ENCODE measurements at regions not wholly inside any gene's neighbourhood (a gene's known extent, or its start where the extent isn't known, plus 50 kb on each side); places are given as distances from the start of the nearest gene placed in this dataset.

DNA sequence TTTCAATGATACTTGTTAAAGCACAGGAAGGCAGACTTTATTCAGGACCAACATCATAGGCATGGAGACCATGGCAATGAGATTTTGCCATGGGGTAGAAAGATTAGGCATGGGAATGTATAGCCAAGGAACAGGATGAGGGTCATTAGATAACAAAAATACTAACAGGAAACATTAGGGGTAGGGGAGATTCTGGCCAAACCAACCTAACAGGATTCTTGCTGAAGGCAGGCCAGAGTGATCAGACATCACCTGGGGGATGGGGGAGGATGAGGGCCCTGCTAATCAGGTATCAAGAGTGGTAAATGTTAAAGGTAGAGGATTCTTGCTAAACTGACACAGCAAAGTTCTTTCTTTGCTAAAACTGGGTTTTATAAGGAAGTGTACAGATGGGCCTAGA is 481.8 kb downstream of the ETS1 start:
- no peaks in the 10 kb centered on the region for H3K36me3 ChIP-seq
- TF ChIP-seq, protein P1, sequence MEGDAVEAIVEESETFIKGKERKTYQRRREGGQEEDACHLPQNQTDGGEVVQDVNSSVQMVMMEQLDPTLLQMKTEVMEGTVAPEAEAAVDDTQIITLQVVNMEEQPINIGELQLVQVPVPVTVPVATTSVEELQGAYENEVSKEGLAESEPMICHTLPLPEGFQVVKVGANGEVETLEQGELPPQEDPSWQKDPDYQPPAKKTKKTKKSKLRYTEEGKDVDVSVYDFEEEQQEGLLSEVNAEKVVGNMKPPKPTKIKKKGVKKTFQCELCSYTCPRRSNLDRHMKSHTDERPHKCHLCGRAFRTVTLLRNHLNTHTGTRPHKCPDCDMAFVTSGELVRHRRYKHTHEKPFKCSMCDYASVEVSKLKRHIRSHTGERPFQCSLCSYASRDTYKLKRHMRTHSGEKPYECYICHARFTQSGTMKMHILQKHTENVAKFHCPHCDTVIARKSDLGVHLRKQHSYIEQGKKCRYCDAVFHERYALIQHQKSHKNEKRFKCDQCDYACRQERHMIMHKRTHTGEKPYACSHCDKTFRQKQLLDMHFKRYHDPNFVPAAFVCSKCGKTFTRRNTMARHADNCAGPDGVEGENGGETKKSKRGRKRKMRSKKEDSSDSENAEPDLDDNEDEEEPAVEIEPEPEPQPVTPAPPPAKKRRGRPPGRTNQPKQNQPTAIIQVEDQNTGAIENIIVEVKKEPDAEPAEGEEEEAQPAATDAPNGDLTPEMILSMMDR (IDR thresholded peaks at IDR 0.05): no peak

DNA sequence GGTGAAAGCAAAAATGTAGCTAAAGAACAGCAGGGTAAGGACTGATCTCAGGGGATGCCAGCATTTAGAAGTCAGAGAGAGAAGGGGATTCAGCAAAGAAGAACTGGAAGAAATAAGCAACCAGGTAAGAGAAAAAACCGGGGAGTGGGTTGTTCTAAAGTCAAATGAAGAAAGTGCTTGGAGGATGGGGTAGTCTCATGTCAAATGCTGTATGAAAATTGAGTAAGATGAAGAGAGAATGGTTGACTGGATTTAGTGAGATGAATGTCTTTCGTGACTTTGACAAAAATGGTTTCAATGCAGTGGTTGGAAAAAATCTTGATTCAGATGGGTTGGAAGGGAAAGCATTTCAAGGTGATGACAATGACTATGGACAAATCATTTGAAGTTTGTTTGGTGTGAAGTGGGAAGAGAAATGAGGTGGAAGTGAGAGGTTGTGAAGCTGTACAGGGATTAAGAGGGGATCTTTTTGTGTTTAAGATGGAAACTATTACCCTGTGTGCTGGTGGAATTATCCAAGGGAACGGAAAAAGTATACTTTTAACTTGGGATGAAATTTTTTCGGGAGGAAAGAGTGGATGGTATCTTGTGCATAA is 484.0 kb downstream of the ETS1 start:
- TF ChIP-seq, protein P1 (IDR thresholded peaks at IDR 0.05): no peak
- intact Hi-C loops (cut with DNase I; ENCODE audit: low total_unique reads): no loop called here
- no peaks in the 10 kb centered on the region for H3K9me3 ChIP-seq
- no peak overlapping the region for H3K27ac ChIP-seq
- no peak overlapping the region for H3K4me3 ChIP-seq
- no peaks in the 10 kb centered on the region for H3K36me3 ChIP-seq
- no peaks in the 10 kb centered on the region for H3K4me1 ChIP-seq
- no peak for DNase-seq
- H3K27me3 ChIP-seq: no peaks in the 10 kb centered on the region

More for the DNA sequence above, 481.8 kb downstream of the ETS1 start:
- Histone ChIP-seq H3K4me1 (no peaks in the 10 kb centered on the region), H3K27ac (no peak overlapping the region), H3K27me3 (no peaks in the 10 kb centered on the region), H3K9me3 (no peaks in the 10 kb centered on the region), H3K4me3 (no peak overlapping the region)
- no peak for DNase-seq
- intact Hi-C loops (cut with DNase I; ENCODE audit: low total_unique reads): no loop called here

DNA sequence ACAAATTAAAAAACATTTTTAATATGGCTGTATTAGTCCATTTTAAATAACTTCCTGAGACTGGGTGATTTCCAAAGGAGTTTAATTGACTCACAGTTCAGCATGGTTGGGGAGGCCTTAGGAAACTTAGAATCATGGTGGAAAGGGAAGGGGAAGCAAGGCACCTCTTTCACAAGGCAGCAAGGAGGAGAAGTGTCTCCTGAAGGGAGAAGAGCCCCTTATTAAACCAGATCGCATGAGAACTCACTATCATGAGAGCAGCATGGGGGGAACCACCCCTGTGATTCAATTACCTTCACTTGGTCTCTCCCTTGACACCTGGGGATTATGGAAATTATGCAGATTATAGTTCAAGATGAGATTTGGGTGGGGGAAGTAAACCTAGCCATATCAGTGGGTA is 488.6 kb downstream of the ETS1 start:
- no peak for DNase-seq
- Histone ChIP-seq H3K36me3 (no peaks in the 10 kb centered on the region), H3K4me1 (no peaks in the 10 kb centered on the region), H3K4me3 (no peak overlapping the region), H3K9me3 (no peaks in the 10 kb centered on the region), H3K27ac (no peak overlapping the region), H3K27me3 (no peaks in the 10 kb centered on the region)
- TF ChIP-seq, protein P1 (IDR thresholded peaks at IDR 0.05): no peak
- intact Hi-C loops (cut with DNase I; ENCODE audit: low total_unique reads): no loop called here

DNA sequence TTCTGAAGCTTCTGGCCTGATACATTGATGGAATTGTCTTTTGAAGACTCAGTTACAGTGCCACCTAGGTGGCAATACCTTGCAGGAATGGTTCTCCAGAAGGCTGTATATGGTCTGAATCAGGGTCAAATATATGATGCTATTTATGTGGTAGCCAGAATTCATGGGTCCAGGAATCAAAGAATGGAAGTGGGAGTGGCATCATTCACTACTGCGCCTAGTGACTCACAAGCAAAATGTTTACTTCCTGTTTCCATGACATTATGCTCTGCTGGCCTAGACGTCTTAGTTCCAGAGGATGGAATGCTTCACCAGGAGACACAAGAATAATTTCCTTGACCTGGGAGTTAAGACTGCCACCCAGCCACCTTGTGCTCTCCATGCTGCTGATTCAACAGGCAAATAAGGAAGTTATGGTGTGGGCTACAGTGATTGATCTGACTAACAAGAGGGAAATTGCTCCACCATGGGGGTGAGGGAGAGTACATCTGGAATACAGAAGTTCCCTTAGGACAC is 491.8 kb downstream of the ETS1 start:
- H3K9me3 ChIP-seq: no peaks in the 10 kb centered on the region
- no peaks in the 10 kb centered on the region for H3K27me3 ChIP-seq
- peak overlapping the region in 1 of 2 donors; percentile 23 for H3K27ac ChIP-seq
- intact Hi-C loops (cut with DNase I; ENCODE audit: low total_unique reads): no loop called here
- H3K4me1 ChIP-seq: no peaks in the 10 kb centered on the region
- TF ChIP-seq, protein P1 (IDR thresholded peaks at IDR 0.05): no peak
- no peak overlapping the region for H3K4me3 ChIP-seq
- no peak for DNase-seq
- H3K36me3 ChIP-seq: no peaks in the 10 kb centered on the region

DNA sequence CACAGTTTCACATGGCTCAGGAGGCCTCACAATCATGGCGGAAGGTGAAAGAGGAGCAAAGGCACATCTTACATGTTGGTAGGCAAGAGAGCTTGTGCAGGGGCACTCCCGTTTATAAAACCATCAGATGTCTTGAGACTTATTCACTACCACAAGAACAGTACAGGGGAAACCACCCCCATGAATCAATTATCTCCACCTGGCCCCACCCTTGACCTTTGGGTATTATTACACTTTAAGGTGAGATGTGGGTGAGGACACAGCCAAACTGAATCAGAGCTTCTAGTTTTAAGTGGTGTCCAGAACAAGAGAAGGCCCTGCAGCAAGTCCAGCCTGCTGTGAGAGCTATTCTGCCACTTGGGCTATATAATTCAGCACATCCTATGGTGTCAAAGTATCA is 493.7 kb downstream of the ETS1 start:
- intact Hi-C loops (cut with DNase I; ENCODE audit: low total_unique reads): no loop called here
- no peaks in the 10 kb centered on the region for H3K36me3 ChIP-seq
- no peaks in the 10 kb centered on the region for H3K4me1 ChIP-seq
- no peaks in the 10 kb centered on the region for H3K27me3 ChIP-seq
- H3K27ac ChIP-seq: no peak overlapping the region
- H3K9me3 ChIP-seq: peaks cover 0 to 6% (median 0%) of the 10 kb centered on the region in 3 donors
- H3K4me3 ChIP-seq: no peak overlapping the region
- TF ChIP-seq, protein P1 (IDR thresholded peaks at IDR 0.05): no peak
- DNase-seq: no peak

All from tibial artery (tissue), 4 donors.